Transverse colon (tissue), 4 donors: ENCODE measurements at regions not wholly inside any gene's neighbourhood (a gene's known extent, or its start where the extent isn't known, plus 50 kb on each side); places are given as distances from the start of the nearest gene placed in this dataset.

Experiments used
- CTCF ChIP-seq, 5 experiments: fragments of 200-600 bp in 3 of 5; fragments of 450-650 bp in 2 of 5; sonication (generic) in 3 of 5; IDR thresholded peaks; 1 replicate in 2 of 5; 2 replicates in 3 of 5; pipeline ENCODE4 v1.5.1; 2016 to 2017; ENCODE audit warnings: antibody characterized with exemption in 5 of 5, inconsistent platforms in 3 of 5, mild to moderate bottlenecking in 2 of 5, moderate library complexity in 1 of 5
- EP300 ChIP-seq: sonication (generic); formaldehyde crosslinking; IDR thresholded peaks from one replicate; pipeline ENCODE4 v1.6.1; 2017; ENCODE audit warnings: antibody characterized with exemption, low read depth
- POLR2A ChIP-seq: fragments of 450-650 bp; IDR thresholded peaks from one replicate; pipeline ENCODE4 v1.6.1; 2016; ENCODE audit warnings: antibody characterized with exemption, mild to moderate bottlenecking, moderate library complexity
- POLR2AphosphoS5 ChIP-seq, 3 donors: sonication (generic); formaldehyde crosslinking; IDR thresholded peaks; one replicate each; pipeline ENCODE4 v1.6.1; 2016; ENCODE audit warnings: antibody characterized with exemption in 3 of 3

GRCh38 chr20:19881990-19882389 lies 123.9 kb downstream of the RIN2 start:
- TF ChIP-seq CTCF (IDR thresholded peaks at IDR 0.05) = no peak
- TF ChIP-seq POLR2AphosphoS5 (IDR thresholded peaks at IDR 0.05) = no peak
- TF ChIP-seq EP300 = no peak
- TF ChIP-seq POLR2A = no peak
